ENCODE measurements at regions not wholly inside any gene's neighbourhood (a gene's known extent, or its start where the extent isn't known, plus 50 kb on each side); places are given as distances from the start of the nearest gene placed in this dataset.
"Not testable (repeated sequence)": the region's sequence is repeated elsewhere in the genome, so short reads cannot be mapped to it uniquely, and the experiment has no call there.

DNA sequence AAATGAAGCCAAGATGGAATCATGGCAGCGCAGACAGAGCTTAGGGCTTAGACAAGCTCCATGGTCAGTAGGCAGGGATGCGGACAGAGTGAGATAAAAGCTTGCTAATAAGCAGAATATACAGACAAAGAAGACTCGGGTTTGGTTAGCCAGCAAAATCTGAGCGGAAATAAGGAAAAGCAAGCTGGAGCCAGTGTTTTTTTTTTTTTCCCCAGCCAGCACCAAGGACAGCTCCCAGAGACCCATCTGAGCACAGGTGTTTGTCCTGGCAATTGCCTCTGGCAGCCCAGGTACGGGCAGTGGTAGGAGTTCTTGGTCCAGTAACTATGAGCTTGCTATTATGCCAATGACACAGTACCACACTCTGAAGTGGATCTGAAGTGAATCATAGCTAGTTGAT lies 187.6 kb downstream of the ADCYAP1 start (continued):
- TF ChIP-seq PRDM15 (CRISPR knock-in tag; IDR thresholded peaks at IDR 0.05) (no peak), NR3C1 (CRISPR knock-in tag; conservative IDR thresholded peaks at IDR 0.05; ENCODE audit: low read depth) (no peak), NFE2L1 (CRISPR knock-in tag; IDR thresholded peaks at IDR 0.05) (peak; percentile 64; the same call in 1 of the 2 replicates), TEAD4 (CRISPR knock-in tag; IDR thresholded peaks at IDR 0.05) (no peak)
- TF ChIP-seq, protein P1, sequence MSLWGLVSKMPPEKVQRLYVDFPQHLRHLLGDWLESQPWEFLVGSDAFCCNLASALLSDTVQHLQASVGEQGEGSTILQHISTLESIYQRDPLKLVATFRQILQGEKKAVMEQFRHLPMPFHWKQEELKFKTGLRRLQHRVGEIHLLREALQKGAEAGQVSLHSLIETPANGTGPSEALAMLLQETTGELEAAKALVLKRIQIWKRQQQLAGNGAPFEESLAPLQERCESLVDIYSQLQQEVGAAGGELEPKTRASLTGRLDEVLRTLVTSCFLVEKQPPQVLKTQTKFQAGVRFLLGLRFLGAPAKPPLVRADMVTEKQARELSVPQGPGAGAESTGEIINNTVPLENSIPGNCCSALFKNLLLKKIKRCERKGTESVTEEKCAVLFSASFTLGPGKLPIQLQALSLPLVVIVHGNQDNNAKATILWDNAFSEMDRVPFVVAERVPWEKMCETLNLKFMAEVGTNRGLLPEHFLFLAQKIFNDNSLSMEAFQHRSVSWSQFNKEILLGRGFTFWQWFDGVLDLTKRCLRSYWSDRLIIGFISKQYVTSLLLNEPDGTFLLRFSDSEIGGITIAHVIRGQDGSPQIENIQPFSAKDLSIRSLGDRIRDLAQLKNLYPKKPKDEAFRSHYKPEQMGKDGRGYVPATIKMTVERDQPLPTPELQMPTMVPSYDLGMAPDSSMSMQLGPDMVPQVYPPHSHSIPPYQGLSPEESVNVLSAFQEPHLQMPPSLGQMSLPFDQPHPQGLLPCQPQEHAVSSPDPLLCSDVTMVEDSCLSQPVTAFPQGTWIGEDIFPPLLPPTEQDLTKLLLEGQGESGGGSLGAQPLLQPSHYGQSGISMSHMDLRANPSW (CRISPR knock-in tag; conservative IDR thresholded peaks at IDR 0.05; ENCODE audit: low read depth) = no peak
- TF ChIP-seq, protein P2, sequence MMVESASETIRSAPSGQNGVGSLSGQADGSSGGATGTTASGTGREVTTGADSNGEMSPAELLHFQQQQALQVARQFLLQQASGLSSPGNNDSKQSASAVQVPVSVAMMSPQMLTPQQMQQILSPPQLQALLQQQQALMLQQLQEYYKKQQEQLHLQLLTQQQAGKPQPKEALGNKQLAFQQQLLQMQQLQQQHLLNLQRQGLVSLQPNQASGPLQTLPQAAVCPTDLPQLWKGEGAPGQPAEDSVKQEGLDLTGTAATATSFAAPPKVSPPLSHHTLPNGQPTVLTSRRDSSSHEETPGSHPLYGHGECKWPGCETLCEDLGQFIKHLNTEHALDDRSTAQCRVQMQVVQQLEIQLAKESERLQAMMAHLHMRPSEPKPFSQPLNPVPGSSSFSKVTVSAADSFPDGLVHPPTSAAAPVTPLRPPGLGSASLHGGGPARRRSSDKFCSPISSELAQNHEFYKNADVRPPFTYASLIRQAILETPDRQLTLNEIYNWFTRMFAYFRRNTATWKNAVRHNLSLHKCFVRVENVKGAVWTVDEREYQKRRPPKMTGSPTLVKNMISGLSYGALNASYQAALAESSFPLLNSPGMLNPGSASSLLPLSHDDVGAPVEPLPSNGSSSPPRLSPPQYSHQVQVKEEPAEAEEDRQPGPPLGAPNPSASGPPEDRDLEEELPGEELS (CRISPR knock-in tag; IDR thresholded peaks at IDR 0.05) = no peak

GRCh38 chr18:1094409-1094808 lies 189.7 kb downstream of the ADCYAP1 start:
- POLR2A ChIA-PET = no interaction called here
- H3K27ac Mint-ChIP-seq = no peak overlapping the region

GRCh38 chr18:1097991-1098735 lies 193.5 kb downstream of the ADCYAP1 start:
- CTCF ChIA-PET; DNase-seq (ENCODE audit: low spot score); H3K4me3 Mint-ChIP-seq; H3K36me3 Mint-ChIP-seq; ATAC-seq; H3K27ac Mint-ChIP-seq; H3K27me3 Mint-ChIP-seq (ENCODE audit: low read depth); H3K4me1 Mint-ChIP-seq: not testable (repeated sequence)
- POLR2A ChIA-PET = interaction anchor here (0.6 kb wide), 1 partner anchor 196 kb away, joined by 6 read pairs; no protein-coding TSS in a partner anchor
- peaks cover 22% of the 10 kb centered on the region for H3K9me3 Mint-ChIP-seq

More at GRCh38 chr18:1094409-1094808, 189.7 kb downstream of the ADCYAP1 start:
- Mint-ChIP-seq H3K36me3 (no peaks in the 10 kb centered on the region), H3K4me3 (no peak overlapping the region), H3K4me1 (peaks cover 29% of the 10 kb centered on the region), H3K27me3 (ENCODE audit: low read depth) (peaks cover 8% of the 10 kb centered on the region), H3K9me3 (peaks cover 13% of the 10 kb centered on the region)
- ATAC-seq (no peak), DNase-seq (ENCODE audit: low spot score) (no peak)
- no peak for TF ChIP-seq ZNF263 (CRISPR knock-in tag; IDR thresholded peaks at IDR 0.05; ENCODE audit: low read depth)
- no peak for TF ChIP-seq GTF2I (CRISPR knock-in tag; conservative IDR thresholded peaks at IDR 0.05)
- TF ChIP-seq ZNF416 (CRISPR knock-in tag; IDR thresholded peaks at IDR 0.05) = no peak
- TF ChIP-seq EMX1 (CRISPR knock-in tag; IDR thresholded peaks at IDR 0.05) = no peak
- TF ChIP-seq, protein P2 (CRISPR knock-in tag; IDR thresholded peaks at IDR 0.05) = no peak
- no peak for TF ChIP-seq JUN (CRISPR knock-in tag; IDR thresholded peaks at IDR 0.05)
- TF ChIP-seq NR2C2 (CRISPR knock-in tag; IDR thresholded peaks at IDR 0.05) = no peak
- no peak for TF ChIP-seq ELF4 (CRISPR knock-in tag; IDR thresholded peaks at IDR 0.05; ENCODE audit: low read depth)
- TF ChIP-seq RORB (CRISPR knock-in tag; IDR thresholded peaks at IDR 0.05) = no peak
- CTCF ChIA-PET = no interaction called here

All from WTC11 (cell line).